ENCODE measurements at regions not wholly inside any gene's neighbourhood (a gene's known extent, or its start where the extent isn't known, plus 50 kb on each side); places are given as distances from the start of the nearest gene placed in this dataset.

DNA sequence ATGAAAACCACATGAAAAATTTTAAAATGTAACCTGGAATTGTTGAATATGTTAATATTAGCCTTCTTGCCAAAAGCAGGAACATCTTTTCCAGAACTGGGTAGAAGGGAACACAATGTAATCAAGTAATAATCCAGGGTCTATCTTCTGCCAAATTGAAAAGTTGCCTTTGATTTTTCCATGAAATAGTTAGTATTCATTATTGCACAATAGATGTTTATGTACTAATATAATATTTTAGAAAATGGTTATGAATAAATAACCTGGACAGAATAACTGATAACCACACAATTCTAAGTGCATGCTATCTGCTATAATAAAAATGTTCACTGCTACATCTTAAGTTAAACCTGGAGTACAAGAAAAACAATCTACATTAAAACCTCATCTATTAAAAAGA is 802.3 kb downstream of the LIG4 start:
- TF ChIP-seq, protein P1, sequence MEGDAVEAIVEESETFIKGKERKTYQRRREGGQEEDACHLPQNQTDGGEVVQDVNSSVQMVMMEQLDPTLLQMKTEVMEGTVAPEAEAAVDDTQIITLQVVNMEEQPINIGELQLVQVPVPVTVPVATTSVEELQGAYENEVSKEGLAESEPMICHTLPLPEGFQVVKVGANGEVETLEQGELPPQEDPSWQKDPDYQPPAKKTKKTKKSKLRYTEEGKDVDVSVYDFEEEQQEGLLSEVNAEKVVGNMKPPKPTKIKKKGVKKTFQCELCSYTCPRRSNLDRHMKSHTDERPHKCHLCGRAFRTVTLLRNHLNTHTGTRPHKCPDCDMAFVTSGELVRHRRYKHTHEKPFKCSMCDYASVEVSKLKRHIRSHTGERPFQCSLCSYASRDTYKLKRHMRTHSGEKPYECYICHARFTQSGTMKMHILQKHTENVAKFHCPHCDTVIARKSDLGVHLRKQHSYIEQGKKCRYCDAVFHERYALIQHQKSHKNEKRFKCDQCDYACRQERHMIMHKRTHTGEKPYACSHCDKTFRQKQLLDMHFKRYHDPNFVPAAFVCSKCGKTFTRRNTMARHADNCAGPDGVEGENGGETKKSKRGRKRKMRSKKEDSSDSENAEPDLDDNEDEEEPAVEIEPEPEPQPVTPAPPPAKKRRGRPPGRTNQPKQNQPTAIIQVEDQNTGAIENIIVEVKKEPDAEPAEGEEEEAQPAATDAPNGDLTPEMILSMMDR (IDR thresholded peaks at IDR 0.05), result no peak
- TF ChIP-seq POLR2A (IDR thresholded peaks at IDR 0.05), result no peak
